A549 (cell line): ENCODE measurements at regions not wholly inside any gene's neighbourhood (a gene's known extent, or its start where the extent isn't known, plus 50 kb on each side); places are given as distances from the start of the nearest gene placed in this dataset.

Experiments used
- ATAC-seq, 2 experiments: fragments of 200-7000 bp in 1 of 2; fragments of >200 bp in 1 of 2; cut with Nextera tagmentation in 1 of 2; cut with Tn5 transposase in 1 of 2; 3 replicates each; pipeline versions ENCODE4 v1.8.0 to v1.9.1; 2018 to 2020; ENCODE audit warnings: mild to moderate bottlenecking in 1 of 2, moderate library complexity in 1 of 2
- CTCF ChIA-PET: fragments of 300-600 bp; sonication (Branson Sonifier 250); formaldehyde crosslinking; extraction: SDS; loops from one replicate; lab custom pipeline; 2021; ENCODE audit warnings: antibody characterized with exemption, inconsistent platforms; lab: Yijun Ruan, JAX
- POLR2A ChIA-PET: fragments of 350-600 bp; formaldehyde crosslinking; extraction: SDS; loops from one replicate; lab custom pipeline; 2021; ENCODE audit warnings: antibody characterized with exemption, inconsistent platforms; lab: Yijun Ruan, JAX
- DNase-seq, 2 experiments: peaks; one replicate each; pipeline versions ENCODE4 v3.0.0 to v3.0.0-alpha.2; 2011 to 2016; ENCODE audit warnings: low read depth in 1 of 2, low spot score in 1 of 2
- FAIRE-seq: peaks from 2 replicates; lab custom pipeline; 2011; peaks lifted over from hg19 to GRCh38; lab: Jason Lieb, UNC
- H3K27ac ChIP-seq, 2 experiments: fragments of >200 bp; sonication (Bioruptor Twin); formaldehyde crosslinking; 3 replicates each; pipeline ENCODE4 v1.5.1; 2016 to 2017
- H3K4me1 ChIP-seq: fragments of >200 bp; sonication (Bioruptor Twin); formaldehyde crosslinking; 3 replicates; pipeline ENCODE4 v1.6.1; 2016
- H3K4me2 ChIP-seq: fragments of >200 bp; sonication (Bioruptor Twin); formaldehyde crosslinking; 3 replicates; pipeline ENCODE4 v1.6.1; 2016
- H3K4me3 ChIP-seq: fragments of >200 bp; sonication (Bioruptor Twin); formaldehyde crosslinking; 3 replicates; pipeline ENCODE4 v1.5.1; 2016
- H3K9me3 ChIP-seq: fragments of >200 bp; sonication (Bioruptor Twin); formaldehyde crosslinking; 3 replicates; pipeline ENCODE4 v1.6.1; 2016
- BHLHE40 ChIP-seq: IDR thresholded peaks from 2 replicates; pipeline ENCODE4 v1.6.1; 2012; ENCODE audit warnings: low read depth, low read length, inconsistent platforms
- CEBPB ChIP-seq, 2 experiments: fragments of >200 bp in 1 of 2; sonication (Bioruptor Twin) in 1 of 2; formaldehyde crosslinking in 1 of 2; IDR thresholded peaks; 2 replicates each; pipeline ENCODE4 v1.6.1; 2012 to 2016
- CHD2 ChIP-seq: fragments of 150-350 bp; IDR thresholded peaks from 2 replicates; pipeline ENCODE4 v1.6.1; 2014; ENCODE audit warnings: low read length; ENCODE audit not compliant: partially characterized antibody
- EP300 ChIP-seq, 2 experiments: fragments of >200 bp; sonication (Bioruptor Twin); formaldehyde crosslinking; IDR thresholded peaks; 2 replicates in 1 of 2; 3 replicates in 1 of 2; pipeline ENCODE4 v1.6.1; 2016 to 2017
- FOSL2 ChIP-seq, 2 experiments: fragments of 450-650 bp in 1 of 2; fragments of >200 bp in 1 of 2; sonication (Bioruptor Twin) in 1 of 2; formaldehyde crosslinking; IDR thresholded peaks; 2 replicates each; pipeline versions ENCODE4 v1.5.0 to v1.6.1; 2016 to 2020; ENCODE audit warnings: mild to moderate bottlenecking in 1 of 2, moderate library complexity in 1 of 2
- FOXS1 ChIP-seq: fragments of 250-450 bp; sonication (Bioruptor Pico); IDR thresholded peaks from 2 replicates; pipeline ENCODE4 v1.5.0; 2020; ENCODE audit warnings: mild to moderate bottlenecking, moderate library complexity
- HDAC2 ChIP-seq: fragments of 200-600 bp; sonication (generic); IDR thresholded peaks from 2 replicates; pipeline ENCODE4 v1.6.1; 2016
- JUN ChIP-seq, 2 experiments: fragments of >200 bp; sonication (Bioruptor Twin); formaldehyde crosslinking; IDR thresholded peaks; 2 replicates in 1 of 2; 3 replicates in 1 of 2; pipeline ENCODE4 v1.6.1; 2016 to 2017
- JUNB ChIP-seq: fragments of >200 bp; sonication (Bioruptor Twin); formaldehyde crosslinking; IDR thresholded peaks from 2 replicates; pipeline ENCODE4 v1.6.1; 2016
- KDM5A ChIP-seq: fragments of 200-600 bp; sonication (generic); IDR thresholded peaks from 2 replicates; pipeline ENCODE4 v1.6.1; 2016; ENCODE audit warnings: antibody characterized with exemption, mild to moderate bottlenecking
- PHF8 ChIP-seq: fragments of 200-600 bp; sonication (generic); IDR thresholded peaks from 2 replicates; pipeline ENCODE4 v1.6.1; 2016; ENCODE audit warnings: low read depth, mild to moderate bottlenecking, antibody characterized with exemption, moderate library complexity, borderline replicate concordance
- RNF2 ChIP-seq: fragments of 200-600 bp; sonication (generic); IDR thresholded peaks from 2 replicates; pipeline ENCODE4 v1.6.1; 2016; ENCODE audit warnings: low read depth, mild to moderate bottlenecking, antibody characterized with exemption, moderate library complexity, borderline replicate concordance
- SMC3 ChIP-seq: fragments of >200 bp; sonication (Bioruptor Twin); formaldehyde crosslinking; IDR thresholded peaks from 3 replicates; pipeline ENCODE4 v1.6.1; 2018; ENCODE audit warnings: inconsistent platforms
- WGBS: methylation state at CpG from one replicate; pipeline ENCODE4 v1.1.6; 2017; ENCODE audit errors: missing lambda C conversion rate; 5-methylcytosine and 5-hydroxymethylcytosine counted together
- TF ChIP-seq, protein P1 (sequence below): IDR thresholded peaks from 2 replicates; pipeline ENCODE4 v1.6.1; 2012; ENCODE audit warnings: low read depth, borderline replicate concordance
- TF ChIP-seq, protein P2 (sequence below): IDR thresholded peaks from 2 replicates; pipeline ENCODE4 v1.6.1; 2012
- TF ChIP-seq, protein P3 (sequence below): fragments of 200-600 bp; sonication (generic); IDR thresholded peaks from 2 replicates; pipeline ENCODE4 v1.6.1; 2016; ENCODE audit warnings: antibody characterized with exemption, mild to moderate bottlenecking, moderate library complexity
- TF ChIP-seq, protein P4 (sequence below): fragments of >200 bp; sonication (Bioruptor Twin); formaldehyde crosslinking; IDR thresholded peaks from 2 replicates; pipeline ENCODE4 v1.6.1; 2016

DNA sequence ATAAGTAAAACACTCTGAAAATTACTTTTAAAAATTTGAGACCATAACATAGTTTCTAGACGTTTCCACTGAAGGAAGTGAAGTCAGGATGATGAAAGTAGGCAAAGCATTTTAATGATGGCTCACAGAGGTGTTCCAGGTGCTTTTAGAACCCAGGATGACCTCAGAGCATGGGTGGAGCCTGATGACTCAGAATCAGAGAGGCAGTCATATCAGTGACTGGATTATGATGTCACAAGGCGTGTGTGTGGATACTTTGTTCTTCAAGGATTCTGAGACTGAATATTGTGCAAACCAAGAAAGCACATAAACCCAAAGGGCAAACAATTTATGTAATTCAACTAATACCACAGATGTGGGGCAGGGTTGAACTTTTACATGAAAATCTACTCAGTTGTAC, 200.2 kb upstream of the FOXN2 start:
- H3K27ac ChIP-seq: peak overlapping the region; percentile 44 to 96; a peak in 4 of 6 replicates

DNA sequence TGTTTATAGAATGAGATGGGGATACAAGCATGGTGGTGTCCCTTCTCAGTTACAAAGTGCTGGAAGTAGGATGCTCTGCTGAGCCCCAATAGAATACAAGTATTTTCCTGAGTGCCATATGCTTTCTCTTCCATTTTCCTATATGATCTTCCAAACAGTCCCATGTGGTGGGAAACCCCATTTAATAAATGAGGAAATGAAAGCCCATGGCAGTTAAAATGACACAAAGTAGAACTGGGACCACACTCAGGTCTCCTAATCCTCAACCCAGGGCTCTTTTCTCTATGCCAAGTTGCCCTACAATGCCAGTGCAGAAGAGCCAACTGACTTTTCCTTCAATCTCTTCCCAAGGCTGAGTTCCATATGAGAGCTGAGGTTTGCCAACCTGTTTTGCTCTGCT, 198.0 kb upstream of the FOXN2 start:
- Histone ChIP-seq H3K4me1 (peaks cover 31% of the 10 kb centered on the region), H3K9me3 (no peaks in the 10 kb centered on the region), H3K4me3 (no peak overlapping the region), H3K4me2 (no peak overlapping the region), H3K27ac (no peak overlapping the region)
- FAIRE-seq (no peak), DNase-seq (no peak)
- CTCF ChIA-PET: interaction anchor here (1.9 to 2.1 kb wide), 2 partner anchors 9 to 354 kb away, joined by 4 to 8 read pairs; no protein-coding TSS in a partner anchor
- POLR2A ChIA-PET: no interaction called here
- no peak for TF ChIP-seq KDM5A
- no peak for TF ChIP-seq CHD2
- TF ChIP-seq PHF8: no peak
- TF ChIP-seq, all 56 proteins: peak for 0
- no peak for ATAC-seq

More for the DNA sequence above, 200.2 kb upstream of the FOXN2 start:
- 5% methylated on average over 2 of the region's 2 CpGs for WGBS
- Histone ChIP-seq H3K4me3 (no peak overlapping the region), H3K9me3 (no peaks in the 10 kb centered on the region), H3K4me1 (peaks cover 42% of the 10 kb centered on the region), H3K4me2 (peak overlapping the region; percentile 34)
- peak; percentile 52 to 91 for DNase-seq
- POLR2A ChIA-PET: no interaction called here
- TF ChIP-seq JUNB (peak; percentile 62), FOSL2 (IDR thresholded peaks at IDR 0.05) (peak; percentile 69), FOSL2 (CRISPR knock-in tag; IDR thresholded peaks at IDR 0.05) (peak; percentile 95), RNF2 (no peak), CEBPB (IDR thresholded peaks at IDR 0.05) (peak; percentile 53 to 58), HDAC2 (no peak), EP300 (IDR thresholded peaks at IDR 0.05) (peak; percentile 36 to 38; a peak in 2 of 5 replicates), JUN (IDR thresholded peaks at IDR 0.05) (peak in 1 of 2 experiments; percentile 30; a peak in 1 of 5 replicates), FOXS1 (no peak), BHLHE40 (no peak)
- TF ChIP-seq, protein P1, sequence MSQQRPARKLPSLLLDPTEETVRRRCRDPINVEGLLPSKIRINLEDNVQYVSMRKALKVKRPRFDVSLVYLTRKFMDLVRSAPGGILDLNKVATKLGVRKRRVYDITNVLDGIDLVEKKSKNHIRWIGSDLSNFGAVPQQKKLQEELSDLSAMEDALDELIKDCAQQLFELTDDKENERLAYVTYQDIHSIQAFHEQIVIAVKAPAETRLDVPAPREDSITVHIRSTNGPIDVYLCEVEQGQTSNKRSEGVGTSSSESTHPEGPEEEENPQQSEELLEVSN: no peak
- TF ChIP-seq, protein P2, sequence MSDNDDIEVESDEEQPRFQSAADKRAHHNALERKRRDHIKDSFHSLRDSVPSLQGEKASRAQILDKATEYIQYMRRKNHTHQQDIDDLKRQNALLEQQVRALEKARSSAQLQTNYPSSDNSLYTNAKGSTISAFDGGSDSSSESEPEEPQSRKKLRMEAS: peak; percentile 27; the same call in 1 of the 2 replicates
- TF ChIP-seq, protein P3, sequence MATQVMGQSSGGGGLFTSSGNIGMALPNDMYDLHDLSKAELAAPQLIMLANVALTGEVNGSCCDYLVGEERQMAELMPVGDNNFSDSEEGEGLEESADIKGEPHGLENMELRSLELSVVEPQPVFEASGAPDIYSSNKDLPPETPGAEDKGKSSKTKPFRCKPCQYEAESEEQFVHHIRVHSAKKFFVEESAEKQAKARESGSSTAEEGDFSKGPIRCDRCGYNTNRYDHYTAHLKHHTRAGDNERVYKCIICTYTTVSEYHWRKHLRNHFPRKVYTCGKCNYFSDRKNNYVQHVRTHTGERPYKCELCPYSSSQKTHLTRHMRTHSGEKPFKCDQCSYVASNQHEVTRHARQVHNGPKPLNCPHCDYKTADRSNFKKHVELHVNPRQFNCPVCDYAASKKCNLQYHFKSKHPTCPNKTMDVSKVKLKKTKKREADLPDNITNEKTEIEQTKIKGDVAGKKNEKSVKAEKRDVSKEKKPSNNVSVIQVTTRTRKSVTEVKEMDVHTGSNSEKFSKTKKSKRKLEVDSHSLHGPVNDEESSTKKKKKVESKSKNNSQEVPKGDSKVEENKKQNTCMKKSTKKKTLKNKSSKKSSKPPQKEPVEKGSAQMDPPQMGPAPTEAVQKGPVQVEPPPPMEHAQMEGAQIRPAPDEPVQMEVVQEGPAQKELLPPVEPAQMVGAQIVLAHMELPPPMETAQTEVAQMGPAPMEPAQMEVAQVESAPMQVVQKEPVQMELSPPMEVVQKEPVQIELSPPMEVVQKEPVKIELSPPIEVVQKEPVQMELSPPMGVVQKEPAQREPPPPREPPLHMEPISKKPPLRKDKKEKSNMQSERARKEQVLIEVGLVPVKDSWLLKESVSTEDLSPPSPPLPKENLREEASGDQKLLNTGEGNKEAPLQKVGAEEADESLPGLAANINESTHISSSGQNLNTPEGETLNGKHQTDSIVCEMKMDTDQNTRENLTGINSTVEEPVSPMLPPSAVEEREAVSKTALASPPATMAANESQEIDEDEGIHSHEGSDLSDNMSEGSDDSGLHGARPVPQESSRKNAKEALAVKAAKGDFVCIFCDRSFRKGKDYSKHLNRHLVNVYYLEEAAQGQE: no peak
- TF ChIP-seq, protein P4, sequence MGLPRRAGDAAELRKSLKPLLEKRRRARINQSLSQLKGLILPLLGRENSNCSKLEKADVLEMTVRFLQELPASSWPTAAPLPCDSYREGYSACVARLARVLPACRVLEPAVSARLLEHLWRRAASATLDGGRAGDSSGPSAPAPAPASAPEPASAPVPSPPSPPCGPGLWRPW: 0 out of 2 replicates have a peak, but pooled peaks have one; percentile 25
- CTCF ChIA-PET: interaction anchor here (0.8 to 1.9 kb wide), 6 partner anchors 10 to 356 kb away, joined by 3 to 12 read pairs (median 4); no protein-coding TSS in a partner anchor
- FAIRE-seq: no peak
- peak in 1 of 2 experiments; percentile 39; a peak in 1 of 6 replicates for ATAC-seq

DNA sequence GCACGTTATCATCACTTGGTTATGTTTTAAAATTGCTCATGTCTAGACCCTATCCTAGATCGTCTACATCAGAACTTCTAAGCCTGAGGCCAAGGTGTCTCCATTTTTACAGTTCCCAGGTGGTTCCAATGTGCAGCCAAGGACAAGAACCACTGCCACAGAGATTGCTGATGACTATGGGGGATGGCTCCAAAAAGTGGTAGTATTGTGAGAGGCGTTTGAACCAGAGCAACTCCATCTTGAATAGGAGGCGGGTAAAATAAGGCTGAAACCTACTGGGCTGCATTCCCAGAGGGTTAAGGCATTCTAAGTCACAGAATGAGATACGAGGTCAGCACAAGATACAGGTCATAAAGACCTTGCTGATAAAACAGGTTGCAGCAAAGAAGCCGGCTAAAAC, 195.6 kb upstream of the FOXN2 start:
- Histone ChIP-seq H3K4me3 (no peak overlapping the region), H3K4me2 (no peak overlapping the region), H3K27ac (no peak overlapping the region), H3K9me3 (no peaks in the 10 kb centered on the region), H3K4me1 (peaks cover 12% of the 10 kb centered on the region)
- no peak for TF ChIP-seq JUNB
- no peak for TF ChIP-seq FOSL2 (IDR thresholded peaks at IDR 0.05)
- no peak for TF ChIP-seq FOSL2 (CRISPR knock-in tag; IDR thresholded peaks at IDR 0.05)
- no peak for TF ChIP-seq SMC3
- POLR2A ChIA-PET: no interaction called here
- CTCF ChIA-PET: interaction anchor here (0.8 kb wide), 1 partner anchor 598 kb away, joined by 3 read pairs; no protein-coding TSS in a partner anchor
- ATAC-seq (no peak), FAIRE-seq (no peak), DNase-seq (no peak)
- 69% methylated on average over 6 of the region's 6 CpGs for WGBS
